ENCODE measurements at regions not wholly inside any gene's neighbourhood (a gene's known extent, or its start where the extent isn't known, plus 50 kb on each side); places are given as distances from the start of the nearest gene placed in this dataset.

- Histone ChIP-seq H3K4me3 (IDR thresholded peaks at IDR 0.05; ENCODE audit: insufficient read depth, low read depth, low read length) (no peak overlapping the region), H3K36me3 (ENCODE audit: insufficient read depth) (no peaks in the 10 kb centered on the region), H3K27ac (no peak overlapping the region), H3K9ac (no peak overlapping the region), H3K4me1 (ENCODE audit: low read depth, poor library complexity, severe bottlenecking) (no peaks in the 10 kb centered on the region), H2AFZ (ENCODE audit: low read depth) (no peak overlapping the region), H3K79me2 (ENCODE audit: insufficient read depth, low read depth) (no peaks in the 10 kb centered on the region), H3K27me3 (ENCODE audit: insufficient read depth, low read depth) (no peaks in the 10 kb centered on the region), H4K20me1 (ENCODE audit: insufficient read depth) (no peaks in the 10 kb centered on the region), H3K4me2 (no peak overlapping the region)
- TF ChIP-seq CTCF (conservative IDR thresholded peaks at IDR 0.05; ENCODE audit: low read depth, low read length), result no peak
Observed at GRCh38 chr3:72630327-72630968, 217.8 kb downstream of the SHQ1 start.

GRCh38 chr3:72629191-72629631 lies 219.0 kb downstream of the SHQ1 start:
- no peak for TF ChIP-seq CTCF (conservative IDR thresholded peaks at IDR 0.05; ENCODE audit: low read depth, low read length)
- Histone ChIP-seq H3K4me1 (ENCODE audit: low read depth, poor library complexity, severe bottlenecking) (no peaks in the 10 kb centered on the region), H3K9ac (no peak overlapping the region), H3K4me3 (IDR thresholded peaks at IDR 0.05; ENCODE audit: insufficient read depth, low read depth, low read length) (no peak overlapping the region), H2AFZ (ENCODE audit: low read depth) (no peak overlapping the region), H3K27ac (no peak overlapping the region), H3K36me3 (ENCODE audit: insufficient read depth) (no peaks in the 10 kb centered on the region), H3K79me2 (ENCODE audit: insufficient read depth, low read depth) (no peaks in the 10 kb centered on the region), H4K20me1 (ENCODE audit: insufficient read depth) (no peaks in the 10 kb centered on the region), H3K4me2 (no peak overlapping the region), H3K27me3 (ENCODE audit: insufficient read depth, low read depth) (no peaks in the 10 kb centered on the region)

GRCh38 chr3:72628065-72628464 lies 220.2 kb downstream of the SHQ1 start:
- H3K4me1 ChIP-seq (ENCODE audit: low read depth, poor library complexity, severe bottlenecking), result no peaks in the 10 kb centered on the region
- H3K4me3 ChIP-seq (IDR thresholded peaks at IDR 0.05; ENCODE audit: insufficient read depth, low read depth, low read length), result no peak overlapping the region
- no peak overlapping the region for H3K4me2 ChIP-seq
- H3K36me3 ChIP-seq (ENCODE audit: insufficient read depth), result no peaks in the 10 kb centered on the region
- no peaks in the 10 kb centered on the region for H3K79me2 ChIP-seq (ENCODE audit: insufficient read depth, low read depth)
- no peak for TF ChIP-seq CTCF (conservative IDR thresholded peaks at IDR 0.05; ENCODE audit: low read depth, low read length)
- H4K20me1 ChIP-seq (ENCODE audit: insufficient read depth), result no peaks in the 10 kb centered on the region
- no peak overlapping the region for H3K27ac ChIP-seq
- no peak overlapping the region for H2AFZ ChIP-seq (ENCODE audit: low read depth)
- no peak overlapping the region for H3K9ac ChIP-seq
- no peaks in the 10 kb centered on the region for H3K27me3 ChIP-seq (ENCODE audit: insufficient read depth, low read depth)

- Histone ChIP-seq H3K79me2 (ENCODE audit: insufficient read depth, low read depth) (no peaks in the 10 kb centered on the region), H2AFZ (ENCODE audit: low read depth) (no peak overlapping the region), H3K36me3 (ENCODE audit: insufficient read depth) (no peaks in the 10 kb centered on the region), H3K9ac (no peak overlapping the region), H3K4me3 (IDR thresholded peaks at IDR 0.05; ENCODE audit: insufficient read depth, low read depth, low read length) (no peak overlapping the region), H3K4me1 (ENCODE audit: low read depth, poor library complexity, severe bottlenecking) (no peaks in the 10 kb centered on the region), H3K4me2 (no peak overlapping the region), H3K27ac (no peak overlapping the region), H4K20me1 (ENCODE audit: insufficient read depth) (no peaks in the 10 kb centered on the region), H3K27me3 (ENCODE audit: insufficient read depth, low read depth) (no peaks in the 10 kb centered on the region)
- TF ChIP-seq CTCF (conservative IDR thresholded peaks at IDR 0.05; ENCODE audit: low read depth, low read length), result no peak
Observed at GRCh38 chr3:72627271-72627670, 221.0 kb downstream of the SHQ1 start.
